Mammary epithelial cell (primary cell): ENCODE measurements at regions not wholly inside any gene's neighbourhood (a gene's known extent, or its start where the extent isn't known, plus 50 kb on each side); places are given as distances from the start of the nearest gene placed in this dataset.

Experiments
- EZH2 ChIP-seq: IDR thresholded peaks from 2 replicates; pipeline ENCODE4 v1.6.1; 2012; ENCODE audit warnings: low read length, inconsistent platforms, borderline replicate concordance
- TF ChIP-seq, protein P1 (sequence below), 2 donors: IDR thresholded peaks in 1 of 2; conservative IDR thresholded peaks in 1 of 2; 2 replicates each; pipeline ENCODE4 v1.5.1; 2011 to 2012; ENCODE audit warnings: inconsistent platforms in 2 of 2, low read length in 2 of 2, mild to moderate bottlenecking in 2 of 2, control low read depth in 1 of 2, low read depth in 1 of 2; ENCODE audit not compliant: insufficient read depth in 1 of 2; ENCODE audit errors: extremely low read depth in 1 of 2

GRCh38 chr7:85287106-85287825 is 100.4 kb upstream of the SEMA3D start:
- TF ChIP-seq, protein P1, sequence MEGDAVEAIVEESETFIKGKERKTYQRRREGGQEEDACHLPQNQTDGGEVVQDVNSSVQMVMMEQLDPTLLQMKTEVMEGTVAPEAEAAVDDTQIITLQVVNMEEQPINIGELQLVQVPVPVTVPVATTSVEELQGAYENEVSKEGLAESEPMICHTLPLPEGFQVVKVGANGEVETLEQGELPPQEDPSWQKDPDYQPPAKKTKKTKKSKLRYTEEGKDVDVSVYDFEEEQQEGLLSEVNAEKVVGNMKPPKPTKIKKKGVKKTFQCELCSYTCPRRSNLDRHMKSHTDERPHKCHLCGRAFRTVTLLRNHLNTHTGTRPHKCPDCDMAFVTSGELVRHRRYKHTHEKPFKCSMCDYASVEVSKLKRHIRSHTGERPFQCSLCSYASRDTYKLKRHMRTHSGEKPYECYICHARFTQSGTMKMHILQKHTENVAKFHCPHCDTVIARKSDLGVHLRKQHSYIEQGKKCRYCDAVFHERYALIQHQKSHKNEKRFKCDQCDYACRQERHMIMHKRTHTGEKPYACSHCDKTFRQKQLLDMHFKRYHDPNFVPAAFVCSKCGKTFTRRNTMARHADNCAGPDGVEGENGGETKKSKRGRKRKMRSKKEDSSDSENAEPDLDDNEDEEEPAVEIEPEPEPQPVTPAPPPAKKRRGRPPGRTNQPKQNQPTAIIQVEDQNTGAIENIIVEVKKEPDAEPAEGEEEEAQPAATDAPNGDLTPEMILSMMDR (conservative IDR thresholded peaks at IDR 0.05 in 1 of 2, IDR thresholded peaks at IDR 0.05 in 1 of 2; ENCODE audit: extremely low read depth in 1 of 2, insufficient read depth in 1 of 2, low read depth in 1 of 2, low read length in 2 of 2), result no peak
- no peak for TF ChIP-seq EZH2
